SK-N-SH (cell line): ENCODE measurements at regions not wholly inside any gene's neighbourhood (a gene's known extent, or its start where the extent isn't known, plus 50 kb on each side); places are given as distances from the start of the nearest gene placed in this dataset.

Experiments used
- CTCF ChIA-PET: fragments of 300-600, 350-600 bp; formaldehyde crosslinking; extraction: SDS; loops from one replicate; lab custom pipeline; 2021; lab: Yijun Ruan, JAX
- POLR2A ChIA-PET: fragments of 350-600 bp; sonication (Branson Sonifier 250); formaldehyde crosslinking; extraction: SDS; loops from one replicate; lab custom pipeline; 2020; ENCODE audit warnings: antibody characterized with exemption, inconsistent platforms; lab: Yijun Ruan, JAX
- DNase-seq: peaks from one replicate; pipeline ENCODE4 v3.0.0; 2012
- H2AFZ ChIP-seq: fragments of 200-600 bp; sonication (generic); 2 replicates; pipeline ENCODE4 v1.8.1; 2016; ENCODE audit warnings: antibody characterized with exemption, mild to moderate bottlenecking, low read depth
- H3F3A ChIP-seq: fragments of 200-600 bp; sonication (generic); replicated peaks from 2 replicates; pipeline ENCODE3; 2016; ENCODE audit warnings: antibody characterized with exemption, mild to moderate bottlenecking; ENCODE audit not compliant: insufficient read depth
- H3K27ac ChIP-seq, 2 experiments: fragments of 200-500 bp in 1 of 2; fragments of 200-600 bp in 1 of 2; sonication (Bioruptor generic) in 1 of 2; sonication (generic), shearing (Covaris generic) in 1 of 2; 2 replicates each; pipeline versions ENCODE4 v1.5.1 to v1.6.1; 2014 to 2016; ENCODE audit warnings: low read depth in 2 of 2, inconsistent platforms in 1 of 2, low read length in 1 of 2, mild to moderate bottlenecking in 1 of 2, mixed read lengths in 1 of 2
- H3K27me3 ChIP-seq: fragments of 200-600 bp; sonication (generic), shearing (Covaris generic); 2 replicates; pipeline ENCODE4 v1.6.1; 2016; ENCODE audit warnings: mixed run types; ENCODE audit not compliant: insufficient read depth
- H3K36me3 ChIP-seq, 2 experiments: fragments of 200-500 bp in 1 of 2; fragments of 200-600 bp in 1 of 2; sonication (Bioruptor generic) in 1 of 2; sonication (generic) in 1 of 2; replicated peaks in 1 of 2; 2 replicates each; pipeline versions ENCODE3 to v1.5.1; 2014 to 2016; ENCODE audit warnings: low read length in 1 of 2, mild to moderate bottlenecking in 1 of 2; ENCODE audit not compliant: insufficient read depth in 2 of 2, control insufficient read depth in 1 of 2
- H3K4me1 ChIP-seq, 2 experiments: fragments of 200-500 bp in 1 of 2; fragments of 200-600 bp in 1 of 2; sonication (Bioruptor generic) in 1 of 2; sonication (generic), shearing (Covaris generic) in 1 of 2; 2 replicates each; pipeline versions ENCODE4 v1.5.1 to v1.6.1; 2014 to 2016; ENCODE audit warnings: low read depth in 1 of 2, low read length in 1 of 2, mixed run types in 1 of 2; ENCODE audit not compliant: insufficient read depth in 2 of 2, control insufficient read depth in 1 of 2
- H3K4me2 ChIP-seq: fragments of 200-600 bp; sonication (generic), shearing (Covaris generic); 2 replicates; pipeline ENCODE4 v1.6.1; 2017; ENCODE audit warnings: mixed run types
- H3K4me3 ChIP-seq, 2 experiments: fragments of 200-500 bp in 1 of 2; fragments of 200-600 bp in 1 of 2; sonication (Bioruptor generic) in 1 of 2; sonication (generic), shearing (Covaris generic) in 1 of 2; 2 replicates each; pipeline versions ENCODE4 v1.5.1 to v1.8.1; 2014 to 2016; ENCODE audit warnings: low read depth in 2 of 2, inconsistent platforms in 1 of 2, low read length in 1 of 2, mild to moderate bottlenecking in 1 of 2, mixed read lengths in 1 of 2, moderate library complexity in 1 of 2
- H3K79me2 ChIP-seq: fragments of 200-600 bp; sonication (generic); 2 replicates; pipeline ENCODE4 v1.8.1; 2017; ENCODE audit warnings: mild to moderate bottlenecking; ENCODE audit not compliant: insufficient read depth
- H3K9ac ChIP-seq: fragments of 200-600 bp; sonication (generic); 2 replicates; pipeline ENCODE4 v1.6.1; 2017; ENCODE audit warnings: mixed run types
- H3K9me2 ChIP-seq: fragments of 200-600 bp; sonication (generic); 2 replicates; pipeline ENCODE4 v1.6.1; 2017; ENCODE audit warnings: mixed run types
- H3K9me3 ChIP-seq: fragments of 200-600 bp; sonication (generic); 2 replicates; pipeline ENCODE4 v1.6.1; 2017; ENCODE audit warnings: mixed run types, mild to moderate bottlenecking, moderate library complexity
- H4K20me1 ChIP-seq: fragments of 200-600 bp; sonication (generic); 2 replicates; pipeline ENCODE4 v1.6.1; 2017; ENCODE audit warnings: mild to moderate bottlenecking, mixed run types; ENCODE audit not compliant: insufficient read depth
- CHD2 ChIP-seq: fragments of 150-350 bp; IDR thresholded peaks from 2 replicates; pipeline ENCODE4 v1.6.1; 2018; ENCODE audit warnings: low read length; ENCODE audit not compliant: partially characterized antibody
- CTCF ChIP-seq: fragments of 200-600 bp; sonication (generic); IDR thresholded peaks from 2 replicates; pipeline ENCODE4 v1.6.1; 2017; ENCODE audit warnings: antibody characterized with exemption, mild to moderate bottlenecking, moderate library complexity
- EP300 ChIP-seq, 2 experiments: IDR thresholded peaks; 2 replicates each; pipeline versions ENCODE4 v1.4.0 to v1.6.1; 2012; ENCODE audit warnings: borderline replicate concordance in 1 of 2, low read depth in 1 of 2, low read length in 1 of 2
- EZH2phosphoT487 ChIP-seq: fragments of 200-600 bp; sonication (generic); IDR thresholded peaks from 2 replicates; pipeline ENCODE4 v1.6.1; 2017; ENCODE audit warnings: low read depth, mixed run types, mild to moderate bottlenecking, antibody characterized with exemption, moderate library complexity, borderline replicate concordance
- GATA2 ChIP-seq: sonication (generic); formaldehyde crosslinking; IDR thresholded peaks from 2 replicates; pipeline ENCODE4 v1.5.0; 2020; ENCODE audit warnings: mild to moderate bottlenecking, missing genetic modification reagents
- IRF3 ChIP-seq: fragments of 150-350 bp; IDR thresholded peaks from 2 replicates; pipeline ENCODE4 v1.6.1; 2016; ENCODE audit warnings: mild to moderate bottlenecking, low read depth, low read length
- JUND ChIP-seq: IDR thresholded peaks from 2 replicates; pipeline ENCODE4 v1.4.0; 2012
- MAX ChIP-seq: IDR thresholded peaks from 2 replicates; pipeline ENCODE4 v1.4.0; 2012; ENCODE audit warnings: low read depth
- PBX3 ChIP-seq: IDR thresholded peaks from 2 replicates; pipeline ENCODE4; 2012
- RAD21 ChIP-seq: IDR thresholded peaks from 2 replicates; pipeline ENCODE4 v1.6.1; 2012; ENCODE audit warnings: mild to moderate bottlenecking, low read length
- RXRA ChIP-seq: IDR thresholded peaks from 2 replicates; pipeline ENCODE4 v1.4.0; 2012; ENCODE audit warnings: low read depth, mild to moderate bottlenecking, borderline replicate concordance
- YY1 ChIP-seq: IDR thresholded peaks from 2 replicates; pipeline ENCODE4 v1.4.0; 2012; ENCODE audit warnings: low read depth, mild to moderate bottlenecking
- WGBS: methylation state at CpG from one replicate; pipeline ENCODE4 v1.1.6; 2017; ENCODE audit warnings: low lambda C conversion rate; 5-methylcytosine and 5-hydroxymethylcytosine counted together
- TF ChIP-seq, protein P1 (sequence below): fragments of 150-350 bp; IDR thresholded peaks from 2 replicates; pipeline ENCODE4 v1.6.1; 2017; ENCODE audit warnings: antibody characterized with exemption, low read length, low read depth, borderline replicate concordance
- TF ChIP-seq, protein P2 (sequence below): IDR thresholded peaks from 2 replicates; pipeline ENCODE4 v1.4.0; 2012; ENCODE audit warnings: low read depth, borderline replicate concordance

DNA sequence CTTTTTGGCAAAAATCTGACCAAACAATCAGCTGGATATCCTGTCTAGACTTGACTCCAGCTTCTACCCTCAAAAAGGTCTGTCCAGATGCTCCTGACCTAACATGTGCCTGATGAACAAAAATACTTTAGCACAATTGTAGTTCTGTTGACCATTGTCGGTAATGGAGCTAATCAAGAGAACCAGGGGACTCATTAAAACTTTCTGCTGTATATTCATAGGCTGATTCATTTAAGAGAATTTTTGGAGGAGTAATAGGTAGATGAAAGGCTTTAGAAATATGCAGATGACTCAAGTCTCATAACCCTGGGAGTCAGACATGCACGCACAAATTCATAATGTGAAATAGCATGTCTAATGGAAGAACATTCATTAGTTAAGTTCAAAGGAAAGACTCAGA lies 514.2 kb downstream of the TXNL1 start:
- DNase-seq: no peak
- Histone ChIP-seq H3K9ac (no peak overlapping the region), H3K4me2 (no peak overlapping the region), H3K79me2 (no peaks in the 10 kb centered on the region), H2AFZ (no peak overlapping the region; the same call in 1 of the 2 replicates), H3K4me3 (no peak overlapping the region), H3K9me3 (no peaks in the 10 kb centered on the region), H3K9me2 (no peaks in the 10 kb centered on the region), H3K4me1 (no peaks in the 10 kb centered on the region), H3F3A (no peaks in the 10 kb centered on the region), H3K27me3 (no peaks in the 10 kb centered on the region), H3K27ac (no peak overlapping the region), H4K20me1 (no peaks in the 10 kb centered on the region), H3K36me3 (no peaks in the 10 kb centered on the region)
- no peak for TF ChIP-seq EZH2phosphoT487
- TF ChIP-seq IRF3: no peak
- no peak for TF ChIP-seq YY1
- no peak for TF ChIP-seq RAD21
- no peak for TF ChIP-seq JUND
- TF ChIP-seq CHD2: no peak
- TF ChIP-seq, protein P1, sequence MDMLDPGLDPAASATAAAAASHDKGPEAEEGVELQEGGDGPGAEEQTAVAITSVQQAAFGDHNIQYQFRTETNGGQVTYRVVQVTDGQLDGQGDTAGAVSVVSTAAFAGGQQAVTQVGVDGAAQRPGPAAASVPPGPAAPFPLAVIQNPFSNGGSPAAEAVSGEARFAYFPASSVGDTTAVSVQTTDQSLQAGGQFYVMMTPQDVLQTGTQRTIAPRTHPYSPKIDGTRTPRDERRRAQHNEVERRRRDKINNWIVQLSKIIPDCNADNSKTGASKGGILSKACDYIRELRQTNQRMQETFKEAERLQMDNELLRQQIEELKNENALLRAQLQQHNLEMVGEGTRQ: no peak
- no peak for TF ChIP-seq RXRA
- no peak for TF ChIP-seq MAX
- TF ChIP-seq, protein P2, sequence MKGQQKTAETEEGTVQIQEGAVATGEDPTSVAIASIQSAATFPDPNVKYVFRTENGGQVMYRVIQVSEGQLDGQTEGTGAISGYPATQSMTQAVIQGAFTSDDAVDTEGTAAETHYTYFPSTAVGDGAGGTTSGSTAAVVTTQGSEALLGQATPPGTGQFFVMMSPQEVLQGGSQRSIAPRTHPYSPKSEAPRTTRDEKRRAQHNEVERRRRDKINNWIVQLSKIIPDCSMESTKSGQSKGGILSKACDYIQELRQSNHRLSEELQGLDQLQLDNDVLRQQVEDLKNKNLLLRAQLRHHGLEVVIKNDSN: no peak
- TF ChIP-seq PBX3: no peak
- no peak for TF ChIP-seq CTCF
- TF ChIP-seq GATA2: no peak
- TF ChIP-seq EP300 (IDR thresholded peaks at IDR 0.05; ENCODE audit: borderline replicate concordance in 1 of 2, low read depth in 1 of 2, low read length in 1 of 2): no peak
- ChIA-PET CTCF (interaction anchor here (1.0 kb wide), 1 partner anchor 8 kb away, joined by 3 read pairs; no protein-coding TSS in a partner anchor), POLR2A (no interaction called here)
- WGBS: 37% methylated on average over 2 of the region's 2 CpGs
